HG03045 (cell line): ENCODE measurements at regions not wholly inside any gene's neighbourhood (a gene's known extent, or its start where the extent isn't known, plus 50 kb on each side); places are given as distances from the start of the nearest gene placed in this dataset.
"Not testable (repeated sequence)": the region's sequence is repeated elsewhere in the genome, so short reads cannot be mapped to it uniquely, and the experiment has no call there.

Source experiments
- ATAC-seq: cut with Tn5 transposase; IDR thresholded peaks from one replicate; pipeline ENCODE4 v1.9.1; 2021; ENCODE audit warnings: mild to moderate bottlenecking, moderate library complexity; ENCODE audit not compliant: unreplicated experiment

GRCh38 chr9:89695441-89695891 is 90.7 kb downstream of the GADD45G start:
- no peak for ATAC-seq

GRCh38 chr9:89695979-89696378 is 91.2 kb downstream of the GADD45G start:
- not testable (repeated sequence) for ATAC-seq

GRCh38 chr9:89696780-89697179 is 92.0 kb downstream of the GADD45G start:
- ATAC-seq, result no peak

GRCh38 chr9:89697553-89697952 is 92.7 kb downstream of the GADD45G start:
- ATAC-seq, result no peak

- no peak for ATAC-seq
Measured at GRCh38 chr9:89698411-89699005, 93.7 kb downstream of the GADD45G start.

GRCh38 chr9:89699646-89700045 is 94.8 kb downstream of the GADD45G start:
- no peak for ATAC-seq

GRCh38 chr9:89701221-89701798 is 96.5 kb downstream of the GADD45G start:
- peak; percentile 75 for ATAC-seq

- no peak for ATAC-seq
Measured at GRCh38 chr9:89702401-89702800, 97.6 kb downstream of the GADD45G start.

GRCh38 chr9:89705651-89706050 is 100.8 kb downstream of the GADD45G start:
- ATAC-seq, result no peak

- no peak for ATAC-seq
Measured at GRCh38 chr9:89706086-89706485, 101.3 kb downstream of the GADD45G start.

GRCh38 chr9:89706731-89707191 is 101.9 kb downstream of the GADD45G start:
- no peak for ATAC-seq

DNA sequence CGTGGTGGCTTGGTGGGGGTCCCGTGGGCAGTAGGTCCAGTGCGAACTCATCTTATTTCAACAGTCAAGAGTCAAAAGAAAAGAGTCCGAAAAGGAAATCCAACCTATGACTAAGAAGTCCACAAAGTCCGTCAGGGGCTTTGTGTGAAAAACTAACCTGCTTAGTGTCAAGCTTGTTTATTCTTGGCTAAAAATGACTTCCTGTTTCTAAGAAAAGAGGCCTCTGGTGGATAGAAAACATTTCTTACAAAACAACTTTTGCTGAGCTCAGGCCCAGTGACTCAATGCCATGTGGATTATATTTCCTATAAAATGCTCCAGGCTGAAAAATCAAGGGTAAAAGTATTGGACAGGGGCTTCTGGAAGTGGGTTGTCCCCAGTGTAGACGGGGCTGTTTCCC is 105.9 kb downstream of the GADD45G start:
- no peak for ATAC-seq

DNA sequence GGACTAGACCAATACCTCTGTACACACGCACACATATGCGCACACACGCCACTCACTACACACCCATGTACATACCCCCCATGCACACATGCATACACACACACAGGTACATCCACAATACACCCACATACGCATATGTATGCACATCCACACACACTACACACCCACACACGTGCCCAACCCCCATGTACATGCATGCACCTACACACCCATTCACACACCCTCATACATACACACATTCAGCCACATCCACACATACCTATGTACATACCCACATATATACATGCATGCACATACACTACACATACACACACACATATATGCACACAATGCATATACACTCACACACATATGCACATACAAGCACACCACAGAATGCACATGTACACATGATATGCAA is 107.1 kb downstream of the GADD45G start:
- no peak for ATAC-seq

DNA sequence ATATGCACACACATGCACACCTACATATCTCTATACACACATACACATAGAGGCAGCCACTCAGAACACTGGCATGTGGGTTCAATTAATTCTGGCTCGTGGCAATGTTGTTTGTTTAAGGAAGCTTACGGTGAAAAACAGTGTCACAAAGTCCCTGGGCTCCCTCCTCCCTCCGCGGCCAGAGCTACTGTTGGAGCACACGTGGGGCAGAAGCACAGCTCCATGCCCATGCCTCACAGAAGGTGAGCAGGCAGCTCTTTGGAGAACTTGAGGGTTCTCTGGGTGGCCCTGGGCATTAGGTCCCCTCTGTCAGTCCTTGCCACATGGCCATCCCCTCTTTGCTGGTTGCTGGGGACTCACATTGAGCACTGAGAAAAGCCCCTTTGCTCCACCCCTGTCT is 107.5 kb downstream of the GADD45G start:
- ATAC-seq, result no peak

- no peak for ATAC-seq
Measured at GRCh38 chr9:89714321-89714720, 109.5 kb downstream of the GADD45G start.

- ATAC-seq, result no peak
Measured at GRCh38 chr9:89715318-89715858, 110.6 kb downstream of the GADD45G start.

- ATAC-seq, result no peak
Measured at GRCh38 chr9:89715881-89716280, 111.1 kb downstream of the GADD45G start.

DNA sequence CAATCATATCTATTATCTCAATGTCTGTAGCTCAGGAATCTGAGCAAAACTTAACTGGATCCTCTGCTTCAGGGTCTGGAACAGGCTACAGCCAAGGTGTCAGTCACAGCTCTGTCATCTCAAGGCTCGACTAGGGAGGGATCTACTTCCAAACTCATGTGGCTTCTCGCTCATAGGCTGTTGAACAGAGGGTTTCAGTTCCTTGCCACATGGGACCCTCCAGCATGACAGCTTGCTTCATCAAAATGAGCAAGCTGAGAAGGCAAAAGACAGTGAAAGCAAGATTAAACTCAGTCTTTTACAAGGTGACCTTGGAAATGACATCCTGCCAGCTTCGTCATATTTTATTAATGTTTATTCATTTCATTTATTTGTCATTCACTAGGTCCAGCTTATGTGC is 111.7 kb downstream of the GADD45G start:
- ATAC-seq, result peak; percentile 54

DNA sequence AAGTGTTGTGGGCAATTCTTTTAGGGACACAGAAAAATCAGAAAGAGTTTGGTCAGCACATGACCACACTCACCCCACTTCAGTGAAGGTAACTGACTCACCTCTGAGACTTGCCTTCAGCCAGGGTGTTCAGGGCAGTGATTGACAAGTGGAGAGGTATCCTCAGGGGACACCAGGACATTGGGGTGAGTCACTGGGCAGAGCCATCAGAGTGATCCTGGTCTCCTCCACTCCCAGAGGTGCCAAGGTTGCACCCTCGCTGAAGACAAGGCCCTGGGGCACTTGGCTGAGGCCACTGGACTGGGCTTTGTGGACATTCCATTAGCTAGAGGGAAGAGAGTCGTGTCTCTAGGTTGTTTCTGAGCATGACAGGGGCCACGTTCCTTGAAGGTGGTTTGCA is 113.4 kb downstream of the GADD45G start:
- no peak for ATAC-seq

GRCh38 chr9:89718651-89719050 is 113.8 kb downstream of the GADD45G start:
- no peak for ATAC-seq

DNA sequence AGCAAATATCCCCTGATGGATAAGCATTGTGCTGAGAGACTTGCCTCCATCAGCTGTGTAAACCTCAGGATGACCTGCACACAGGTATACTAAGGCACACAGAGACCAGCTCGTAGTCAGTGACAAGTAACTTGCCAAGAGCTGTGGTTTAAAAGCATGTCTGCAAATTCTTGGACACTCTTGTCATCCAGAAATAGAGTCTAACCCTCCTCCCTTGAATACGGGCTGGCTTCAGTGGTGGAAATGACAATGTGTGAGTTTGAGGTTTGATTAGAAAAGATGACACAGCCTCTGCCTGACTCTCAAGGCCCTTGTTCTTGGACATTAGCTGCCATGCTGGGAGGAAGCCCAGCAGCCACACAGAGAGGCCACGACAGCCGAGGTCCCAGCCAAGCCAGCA is 114.4 kb downstream of the GADD45G start:
- ATAC-seq, result no peak

GRCh38 chr9:89720696-89721175 is 115.9 kb downstream of the GADD45G start:
- no peak for ATAC-seq
